ENCODE measurements at regions not wholly inside any gene's neighbourhood (a gene's known extent, or its start where the extent isn't known, plus 50 kb on each side); places are given as distances from the start of the nearest gene placed in this dataset.

- no peak for DNase-seq (ENCODE audit: low read depth)
These were observed 389.3 kb upstream of the USP15 start for GRCh38 chr12:61870658-61871484.

GRCh38 chr12:61871485-61871810 lies 388.8 kb upstream of the USP15 start:
- DNase-seq (ENCODE audit: low read depth): no peak

DNA sequence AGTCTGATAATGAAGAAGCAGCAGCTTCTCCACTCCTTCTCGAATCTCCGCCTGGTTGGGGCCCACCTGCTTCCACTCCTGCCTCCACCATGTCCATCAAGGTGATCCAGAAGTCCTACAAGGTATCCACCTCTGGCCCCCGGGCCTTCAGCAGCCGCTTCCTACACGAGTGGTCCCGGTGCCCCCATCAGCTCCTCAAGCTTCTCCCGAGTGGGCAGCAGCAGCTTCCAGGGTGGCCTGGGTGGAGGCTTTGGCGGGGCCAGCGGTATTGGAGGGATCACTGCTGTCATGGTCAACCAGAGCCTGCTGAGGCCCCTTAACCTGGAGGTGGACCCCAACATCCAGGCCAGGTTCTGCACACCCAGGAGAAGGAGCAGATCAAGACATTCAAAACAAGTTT lies 381.0 kb upstream of the USP15 start:
- no peak for DNase-seq (ENCODE audit: low read depth)

DNA sequence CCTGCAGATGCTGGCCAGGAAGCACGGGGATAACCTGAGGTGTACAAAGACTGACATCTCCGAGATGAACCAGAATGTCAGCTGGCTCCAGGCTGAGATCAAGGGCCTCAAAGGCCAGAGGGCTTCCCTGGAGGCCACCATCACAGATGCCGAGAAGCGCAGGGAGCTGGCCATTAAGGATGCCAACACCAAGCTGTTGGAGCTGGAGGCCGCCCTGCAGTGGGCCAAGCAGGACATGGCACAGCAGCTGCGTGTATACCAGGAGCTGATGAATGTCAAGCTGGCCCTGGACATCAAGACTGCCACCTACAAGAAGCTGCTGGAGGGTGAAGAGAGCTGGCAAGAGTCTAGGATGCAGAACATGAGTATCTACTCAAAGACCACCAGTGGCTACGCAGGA lies 380.0 kb upstream of the USP15 start:
- no peak for DNase-seq (ENCODE audit: low read depth)

GRCh38 chr12:61891632-61892031 lies 368.6 kb upstream of the USP15 start:
- no peak for DNase-seq (ENCODE audit: low read depth)

GRCh38 chr12:61894168-61894567 lies 366.0 kb upstream of the USP15 start:
- DNase-seq (ENCODE audit: low read depth): no peak

GRCh38 chr12:61896436-61896835 lies 363.8 kb upstream of the USP15 start:
- DNase-seq (ENCODE audit: low read depth): no peak

DNA sequence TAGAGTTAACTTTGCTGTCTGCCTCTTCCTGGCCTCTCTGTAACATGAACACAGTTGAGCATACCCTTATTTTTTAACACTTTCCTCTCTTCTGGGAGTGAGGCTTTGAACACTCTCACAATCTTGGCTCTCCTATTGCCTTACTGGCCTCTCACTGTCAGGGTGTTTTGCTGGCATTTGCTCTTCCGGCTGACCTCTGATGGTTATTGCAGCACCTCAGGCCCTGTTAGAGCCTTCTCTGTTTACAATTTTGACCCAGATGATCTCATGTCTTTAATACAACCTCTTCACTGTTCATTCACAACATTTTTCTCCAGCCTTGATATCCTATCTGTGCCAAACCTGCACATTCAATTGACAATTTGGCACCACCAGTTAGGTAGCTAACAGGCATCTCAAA lies 357.8 kb upstream of the USP15 start:
- no peak for DNase-seq (ENCODE audit: low read depth)

- no peak for DNase-seq (ENCODE audit: low read depth)
These were observed 349.1 kb upstream of the USP15 start for GRCh38 chr12:61911113-61911512.

- no peak for DNase-seq (ENCODE audit: low read depth)
These were observed 344.8 kb upstream of the USP15 start for GRCh38 chr12:61915420-61915819.

DNA sequence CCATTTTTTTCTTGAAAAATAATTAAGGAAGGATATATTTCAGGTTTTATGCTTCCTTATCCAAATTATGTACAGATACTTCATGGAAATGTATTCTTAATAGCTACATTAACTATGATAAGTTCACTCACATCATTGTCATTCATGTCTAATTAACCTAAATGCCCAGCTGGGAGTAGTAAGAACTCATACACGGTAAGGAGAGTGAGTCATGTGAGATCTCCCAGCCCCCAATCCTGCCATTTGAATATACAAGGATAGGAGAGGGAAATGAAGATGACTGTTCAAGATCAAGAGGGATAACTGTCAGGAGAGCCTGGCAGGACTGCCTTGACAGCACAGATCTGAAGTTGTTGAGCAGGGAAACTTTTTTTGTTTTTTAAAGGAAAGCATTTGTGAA lies 343.4 kb upstream of the USP15 start:
- DNase-seq (ENCODE audit: low read depth): no peak

- DNase-seq (ENCODE audit: low read depth): no peak
These were observed 340.5 kb upstream of the USP15 start for GRCh38 chr12:61919686-61920085.

DNA sequence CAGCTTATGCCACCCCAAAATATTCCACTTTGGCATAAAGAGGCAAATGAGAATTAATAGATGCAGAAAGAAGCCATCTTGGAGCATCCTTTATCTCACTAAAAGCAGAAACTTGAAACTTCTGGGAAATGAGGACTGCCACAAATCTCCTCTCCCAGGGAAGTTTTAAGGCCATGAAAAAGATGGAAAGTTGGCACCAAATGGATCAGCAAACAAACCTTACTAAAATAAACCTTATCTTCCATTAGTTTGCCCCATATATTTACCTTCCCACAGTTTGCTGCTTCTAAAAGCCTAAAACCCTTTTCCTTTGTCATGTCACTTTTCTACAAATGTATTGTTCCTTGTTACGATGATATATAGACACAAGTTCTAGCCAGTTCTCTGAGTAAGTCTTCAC lies 340.0 kb upstream of the USP15 start:
- no peak for DNase-seq (ENCODE audit: low read depth)

DNA sequence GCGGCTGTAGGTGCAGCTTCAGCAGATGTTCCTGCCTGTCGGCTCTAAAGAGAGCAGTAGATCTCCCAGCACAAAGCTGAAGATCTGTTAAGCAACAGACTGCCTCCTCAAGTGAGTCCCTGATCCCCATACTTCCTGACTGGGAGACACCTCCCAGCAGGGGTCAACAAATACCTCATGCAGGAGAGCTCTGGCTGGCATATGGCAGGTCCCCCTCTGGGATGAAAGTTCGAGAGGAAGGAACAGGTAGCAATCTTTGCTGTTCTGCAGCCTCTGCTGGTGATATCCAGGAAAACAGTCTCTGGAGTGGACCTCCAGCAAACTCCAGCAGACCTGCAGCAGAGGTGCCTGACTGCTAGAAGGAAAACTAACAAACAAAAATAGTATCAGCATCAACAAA lies 337.1 kb upstream of the USP15 start:
- no peak for DNase-seq (ENCODE audit: low read depth)

DNA sequence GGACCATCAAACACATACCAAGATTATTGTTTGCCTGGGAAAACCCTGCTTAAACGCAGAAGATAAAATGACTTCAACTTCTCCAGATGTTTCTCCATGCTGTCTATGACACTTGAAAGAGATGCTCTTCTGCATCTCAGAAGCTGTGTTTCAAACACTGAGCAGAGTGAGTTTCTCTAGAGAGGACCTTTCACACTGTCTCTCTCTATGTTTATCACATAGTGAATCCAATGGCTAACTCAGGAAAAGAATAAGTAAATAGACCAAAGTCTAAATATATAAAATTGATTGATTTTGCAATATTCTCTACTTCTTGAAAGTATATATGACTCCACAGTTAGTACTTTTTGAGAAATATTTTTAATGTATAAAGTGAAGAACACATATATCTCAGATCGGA lies 325.6 kb upstream of the USP15 start:
- no peak for DNase-seq (ENCODE audit: low read depth)

DNA sequence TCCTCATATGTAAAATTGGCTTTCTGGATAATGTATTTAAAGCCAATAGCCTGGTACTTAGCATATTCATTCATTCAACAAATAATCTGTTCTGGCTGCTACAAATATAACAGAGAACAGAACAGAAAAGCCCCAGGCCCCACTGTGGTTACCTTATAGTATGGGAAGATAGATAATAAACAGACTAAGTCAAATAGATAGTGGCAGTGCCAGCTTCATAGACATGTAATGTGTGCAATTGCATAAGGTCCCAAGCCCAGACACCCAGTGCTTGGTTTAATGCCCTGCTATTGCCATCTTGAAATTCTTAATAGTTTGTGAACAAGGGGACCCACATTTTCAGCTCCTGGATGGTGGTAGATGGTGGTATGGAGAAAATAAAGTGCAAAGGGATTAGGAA lies 320.2 kb upstream of the USP15 start:
- DNase-seq (ENCODE audit: low read depth): no peak

- no peak for DNase-seq (ENCODE audit: low read depth)
These were observed 303.7 kb upstream of the USP15 start for GRCh38 chr12:61956545-61956944.

- no peak for DNase-seq (ENCODE audit: low read depth)
These were observed 285.7 kb upstream of the USP15 start for GRCh38 chr12:61974461-61974860.

DNA sequence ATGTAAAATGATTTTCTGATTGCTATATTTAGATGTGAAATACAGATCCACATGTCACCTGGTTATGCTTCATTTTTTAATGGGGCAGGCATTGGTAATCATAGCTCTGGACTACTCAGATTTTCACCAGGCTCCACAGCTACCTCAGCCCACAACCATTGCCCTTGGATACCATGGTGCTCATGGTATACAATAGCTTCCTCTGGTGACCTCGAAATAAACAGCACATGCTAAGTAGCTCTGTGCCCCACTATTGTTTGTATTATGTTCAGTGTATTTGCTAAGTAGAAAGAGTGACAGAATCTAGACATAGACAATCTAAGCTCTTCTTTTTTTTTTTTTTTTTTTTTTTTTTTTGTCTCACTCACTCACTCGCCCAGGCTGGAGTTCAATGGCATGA lies 274.4 kb upstream of the USP15 start:
- no peak for DNase-seq (ENCODE audit: low read depth)

GRCh38 chr12:61987173-61987572 lies 273.0 kb upstream of the USP15 start:
- no peak for DNase-seq (ENCODE audit: low read depth)

- DNase-seq (ENCODE audit: low read depth): no peak
These were observed 268.5 kb upstream of the USP15 start for GRCh38 chr12:61991661-61992060.

DNA sequence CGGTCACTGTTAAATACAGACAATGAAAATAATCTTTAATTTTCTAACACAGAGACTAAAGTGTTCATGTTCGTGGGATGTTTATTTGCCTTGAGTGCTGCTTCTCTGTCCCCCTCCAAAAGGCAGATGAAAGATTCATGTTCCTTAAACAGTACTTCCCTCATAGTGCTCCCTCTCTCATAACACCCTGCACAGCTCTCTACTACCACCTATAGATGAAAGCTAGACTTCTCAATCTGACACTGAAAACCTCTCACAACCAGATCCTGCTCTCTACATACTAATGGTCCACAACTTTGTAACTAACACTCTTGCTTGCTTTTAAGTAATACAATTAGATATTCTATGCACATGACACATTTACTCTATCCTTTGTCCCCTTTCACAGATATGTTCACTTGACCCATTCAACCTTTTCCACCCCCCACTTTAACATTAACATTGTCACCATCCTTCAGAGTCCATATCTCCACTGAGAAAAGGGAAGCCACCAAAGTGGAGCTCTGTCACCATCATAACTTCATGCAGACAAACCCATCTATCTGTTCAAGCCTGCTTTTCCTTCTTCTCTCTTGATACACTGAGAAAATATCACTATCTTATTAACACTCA lies 266.4 kb upstream of the USP15 start:
- peak; percentile 16 for DNase-seq (ENCODE audit: low read depth)

GRCh38 chr12:61996717-61997116 lies 263.5 kb upstream of the USP15 start:
- no peak for DNase-seq (ENCODE audit: low read depth)

GRCh38 chr12:61998791-61999190 lies 261.4 kb upstream of the USP15 start:
- peak; percentile 2 for DNase-seq (ENCODE audit: low read depth)
